Hematopoietic multipotent progenitor cell treated with erythropoietin and hydrocortisone succinate and interleukin-3 and kit ligand, for 15 days (in vitro differentiated cells): ENCODE measurements at regions not wholly inside any gene's neighbourhood (a gene's known extent, or its start where the extent isn't known, plus 50 kb on each side); places are given as distances from the start of the nearest gene placed in this dataset.

Source experiments
- DNase-seq: peaks from one replicate; pipeline ENCODE4 v3.0.0-alpha.2; 2015; ENCODE audit warnings: low spot score

DNA sequence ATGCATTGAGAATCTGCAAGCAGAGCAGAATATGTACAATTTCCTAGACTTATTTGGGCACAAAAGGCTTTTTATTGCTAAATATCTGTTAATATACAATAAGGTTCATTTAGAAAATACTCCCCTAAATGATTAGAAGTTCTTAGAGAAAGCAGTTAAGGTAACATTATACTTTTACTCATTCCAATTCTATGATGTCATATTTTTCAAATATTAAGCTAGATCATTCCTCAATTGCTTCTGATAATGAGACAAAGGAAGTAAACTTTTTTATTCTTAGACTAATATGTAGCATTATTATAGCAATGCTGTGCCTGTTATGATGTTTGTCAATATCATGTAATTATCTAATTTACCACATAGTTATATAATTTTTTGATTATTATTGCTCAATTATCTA, 447.0 kb downstream of the SLC16A7 start:
- no peak for DNase-seq

- DNase-seq = no peak
Measured at GRCh38 chr12:60043236-60043635, 447.4 kb downstream of the SLC16A7 start.

- no peak for DNase-seq
Measured at GRCh38 chr12:60052483-60052882, 456.7 kb downstream of the SLC16A7 start.

DNA sequence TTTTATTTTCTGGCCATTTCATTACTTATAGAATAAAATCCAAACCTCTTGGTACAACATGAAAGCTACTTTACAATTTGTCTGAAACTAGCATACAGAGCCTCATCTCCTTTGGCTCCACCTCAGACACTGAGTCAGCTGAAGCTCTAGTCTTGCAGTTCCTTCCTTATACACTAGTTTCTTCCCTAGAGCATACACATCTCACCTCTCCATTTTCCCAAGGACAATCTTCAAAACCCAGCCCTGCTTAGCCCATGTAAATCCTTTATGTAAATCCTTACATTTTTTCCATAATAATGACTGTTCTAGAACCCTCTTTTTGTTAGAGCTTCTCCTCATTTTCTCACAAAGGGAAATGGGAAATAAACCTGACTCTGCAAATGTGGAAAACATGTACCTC, 463.4 kb downstream of the SLC16A7 start:
- DNase-seq = no peak

DNA sequence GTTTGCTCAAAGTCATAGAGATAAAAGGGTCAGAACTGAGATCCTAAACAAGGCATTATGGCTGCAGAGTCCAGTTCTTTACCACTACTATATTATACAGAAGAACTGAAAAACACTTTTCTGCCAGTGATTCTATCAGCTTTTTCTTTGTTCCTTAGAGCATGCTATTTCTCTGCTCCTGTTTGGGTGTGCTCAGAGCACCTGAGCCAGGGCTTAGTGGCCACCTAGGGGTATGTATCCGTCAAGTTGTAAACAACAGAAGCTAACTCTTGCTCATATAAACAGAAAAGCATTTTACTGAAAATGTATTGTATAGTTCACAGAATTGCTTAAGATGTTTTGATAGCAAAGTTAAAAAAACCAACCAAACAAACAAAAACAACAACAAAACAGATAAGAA, 470.8 kb downstream of the SLC16A7 start:
- DNase-seq = no peak

- DNase-seq = no peak
Measured at GRCh38 chr12:60070552-60070951, 474.7 kb downstream of the SLC16A7 start.

DNA sequence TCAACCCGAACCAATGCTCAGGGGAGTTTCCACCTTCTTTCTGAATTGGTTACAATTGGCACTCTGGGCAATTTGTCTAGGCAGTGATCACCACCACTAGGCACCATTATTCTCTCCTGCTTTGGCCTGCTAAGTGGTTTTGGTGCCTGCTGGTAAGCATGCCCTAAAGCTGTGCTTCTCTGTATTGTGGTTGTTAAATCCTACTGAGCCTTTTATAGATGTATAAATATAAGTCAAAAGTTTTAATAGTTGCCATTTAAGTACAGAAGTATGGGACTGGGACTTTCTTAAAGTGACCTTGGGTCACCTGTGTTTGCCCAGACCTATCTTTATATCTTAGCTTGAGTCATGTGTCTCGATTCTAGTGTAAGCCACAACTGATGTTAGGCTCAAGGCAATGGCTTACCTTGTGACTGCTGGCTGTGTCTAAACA, 475.9 kb downstream of the SLC16A7 start:
- no peak for DNase-seq

- DNase-seq = no peak
Measured at GRCh38 chr12:60072911-60073310, 477.1 kb downstream of the SLC16A7 start.

DNA sequence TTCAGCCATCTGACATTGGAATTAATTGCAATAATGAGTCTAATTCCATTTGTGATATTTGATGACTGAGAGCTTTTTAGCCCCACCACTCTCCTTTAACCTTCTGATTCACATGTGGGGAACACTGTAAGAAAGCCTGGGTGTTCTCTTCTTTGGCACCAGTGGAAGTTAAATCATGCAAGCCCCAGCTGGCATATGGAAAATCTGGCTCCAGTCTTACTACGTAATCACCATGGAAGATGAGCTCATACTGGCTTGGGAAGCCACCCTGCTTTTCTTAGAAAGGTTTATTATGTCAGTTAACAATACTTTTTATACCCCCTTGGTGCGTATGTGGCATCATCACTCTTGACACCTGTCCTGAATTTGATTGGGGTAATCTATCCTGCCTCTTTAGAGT, 479.3 kb downstream of the SLC16A7 start:
- no peak for DNase-seq

DNA sequence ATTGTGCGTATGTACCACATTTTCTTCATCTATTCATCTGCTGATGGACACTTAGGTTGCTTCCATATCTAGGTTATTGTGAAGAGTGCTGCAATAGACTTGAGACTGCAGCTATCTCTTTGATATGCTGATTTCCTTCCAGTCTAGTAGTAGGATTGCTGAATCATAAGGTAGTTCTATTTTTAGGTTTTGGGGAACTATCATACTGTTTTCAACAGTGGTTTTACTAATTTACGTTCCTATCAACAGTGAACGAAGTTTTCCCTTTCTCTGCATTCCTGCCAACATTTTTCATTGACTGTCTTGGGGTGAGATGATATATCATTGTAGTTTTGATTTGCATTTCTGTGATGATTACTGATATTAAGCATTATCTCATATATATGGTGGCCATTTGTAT, 482.2 kb downstream of the SLC16A7 start:
- DNase-seq = no peak

DNA sequence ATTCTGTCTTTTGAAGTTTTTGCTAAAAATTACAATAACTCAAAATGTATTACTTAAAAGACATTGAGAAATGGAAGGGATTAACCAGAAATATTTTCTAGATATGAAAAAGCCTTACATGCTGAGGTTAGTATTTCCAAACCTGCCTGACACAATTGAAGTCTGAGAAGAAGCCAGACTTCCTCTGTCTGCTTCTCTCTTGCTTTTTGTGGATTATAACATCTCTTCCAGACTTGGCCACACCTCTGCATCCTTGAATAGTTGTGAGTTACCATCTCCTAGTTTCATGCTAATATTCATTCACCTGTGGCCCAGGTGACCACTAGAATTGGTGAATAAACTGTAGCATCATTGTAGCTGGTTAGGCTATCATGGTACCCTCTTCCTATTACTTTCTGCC, 497.6 kb downstream of the SLC16A7 start:
- DNase-seq = no peak

GRCh38 chr12:60094436-60094835, 498.6 kb downstream of the SLC16A7 start:
- DNase-seq = no peak

GRCh38 chr12:60096727-60097126, 500.9 kb downstream of the SLC16A7 start:
- DNase-seq = no peak

DNA sequence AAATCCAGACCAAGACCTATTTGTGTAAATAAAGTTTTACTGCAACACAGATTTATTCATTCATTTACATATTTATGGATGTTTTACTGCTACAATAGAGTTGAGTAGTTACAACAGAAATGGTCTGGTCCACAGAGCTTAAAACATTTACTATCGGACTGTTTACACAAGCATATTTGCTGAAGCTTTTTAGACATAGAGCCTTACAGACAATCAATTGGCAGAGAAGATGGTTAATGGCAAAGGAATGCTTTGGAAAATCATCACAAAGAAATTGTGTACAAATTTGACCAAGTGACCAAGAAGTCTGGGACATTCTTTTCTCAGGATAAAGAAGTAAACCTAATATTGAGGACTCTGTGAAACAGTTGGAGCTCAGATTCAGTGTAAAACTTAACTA, 504.3 kb downstream of the SLC16A7 start:
- DNase-seq = no peak

DNA sequence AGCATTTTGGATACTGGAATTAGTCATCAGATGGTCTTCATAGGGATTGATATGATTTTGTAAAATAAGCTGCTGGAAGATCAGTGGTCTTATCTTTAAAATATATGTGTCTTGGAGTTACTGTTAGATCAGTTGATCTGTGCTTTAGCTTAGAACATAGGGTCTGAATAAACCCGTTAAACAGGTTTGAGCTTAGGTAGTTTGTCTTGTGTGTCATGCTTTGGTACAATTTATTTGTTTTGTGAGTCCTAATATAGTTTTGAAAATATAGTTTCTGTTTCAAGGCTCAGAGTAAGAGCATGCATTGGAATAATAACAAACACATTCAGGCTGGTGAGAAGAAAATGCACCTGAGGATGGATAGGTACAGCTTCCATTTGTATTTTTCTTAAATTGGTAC, 505.0 kb downstream of the SLC16A7 start:
- no peak for DNase-seq

DNA sequence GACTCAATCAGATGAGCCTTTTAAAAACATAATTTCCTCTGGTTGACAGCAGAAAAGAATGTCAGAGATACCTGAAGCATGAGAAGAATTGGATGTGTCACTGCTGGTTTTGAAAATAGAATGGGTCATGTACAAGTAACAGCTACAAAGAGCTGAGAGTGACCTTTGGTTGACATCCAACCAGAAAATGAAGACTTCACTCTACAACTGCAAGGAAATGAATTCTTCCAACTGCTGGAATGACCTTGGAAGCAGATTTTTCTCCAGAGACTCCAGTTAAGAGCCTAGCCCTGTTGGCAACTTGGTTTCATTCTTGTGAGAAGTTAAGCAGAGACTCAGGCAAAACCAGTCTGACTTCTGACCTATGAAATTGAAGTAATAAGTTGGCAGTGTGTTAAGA, 505.9 kb downstream of the SLC16A7 start:
- DNase-seq = no peak

DNA sequence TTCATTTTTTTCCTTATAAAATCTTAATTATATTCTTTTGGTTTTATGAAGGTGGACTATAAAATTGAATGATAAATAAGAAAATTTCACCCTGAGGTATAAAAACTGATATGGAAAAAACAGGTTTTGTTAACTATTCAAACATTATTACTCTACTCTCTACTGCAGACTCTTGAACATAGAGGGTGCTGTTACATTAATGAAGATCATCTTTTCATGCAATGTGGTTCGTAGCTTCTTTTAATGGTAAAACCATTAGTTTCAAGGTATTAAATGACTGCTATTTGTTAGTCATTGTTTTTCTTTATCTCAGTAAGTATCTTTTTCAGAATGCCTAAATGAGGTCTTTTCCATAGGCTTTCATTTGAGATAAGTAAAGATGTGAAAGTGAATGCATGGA, 510.4 kb downstream of the SLC16A7 start:
- peak; percentile 13 for DNase-seq

GRCh38 chr12:60107992-60108391, 512.2 kb downstream of the SLC16A7 start:
- DNase-seq = no peak

GRCh38 chr12:60112063-60112462, 516.2 kb downstream of the SLC16A7 start:
- no peak for DNase-seq

- no peak for DNase-seq
Measured at GRCh38 chr12:60112763-60113162, 516.9 kb downstream of the SLC16A7 start.

DNA sequence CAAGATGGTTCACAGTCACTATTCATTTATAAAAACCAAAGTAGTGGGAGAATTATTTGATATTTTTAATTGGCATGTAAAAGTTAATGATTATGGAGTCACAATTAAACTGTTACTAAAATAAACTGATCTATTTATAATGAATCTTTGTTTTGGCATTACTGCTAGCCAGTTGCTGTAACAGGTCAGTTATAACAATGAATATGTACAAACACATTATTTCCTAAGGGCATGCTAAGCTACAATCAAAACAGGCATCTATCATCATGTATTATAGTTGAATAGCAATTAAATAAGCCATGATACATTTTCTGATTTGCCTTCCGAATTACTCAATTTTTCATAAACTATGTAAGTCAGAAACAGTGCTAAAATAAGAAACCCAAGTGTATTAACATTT, 518.3 kb downstream of the SLC16A7 start:
- DNase-seq = no peak

DNA sequence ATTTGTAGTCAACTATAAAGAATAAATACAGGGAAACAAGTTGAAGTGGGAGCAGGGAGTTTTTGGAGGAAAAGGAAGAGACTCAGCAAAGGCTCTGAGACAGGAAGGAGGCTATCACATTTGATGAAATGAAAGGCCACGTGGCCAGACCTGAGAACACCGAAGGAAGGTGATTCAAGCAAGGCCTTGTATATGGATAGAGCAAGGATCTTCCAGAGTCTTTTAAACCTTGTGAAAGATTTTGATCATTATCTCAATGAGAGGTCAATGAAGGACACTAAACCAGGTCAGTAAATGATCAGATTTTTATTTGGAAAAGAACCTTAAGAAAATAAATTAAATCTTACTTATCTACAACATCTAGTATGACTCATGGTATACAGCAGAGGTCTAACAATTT, 523.5 kb downstream of the SLC16A7 start:
- no peak for DNase-seq

- no peak for DNase-seq
Measured at GRCh38 chr12:60120199-60120598, 524.4 kb downstream of the SLC16A7 start.

GRCh38 chr12:60123557-60123956, 527.7 kb downstream of the SLC16A7 start:
- DNase-seq = no peak

DNA sequence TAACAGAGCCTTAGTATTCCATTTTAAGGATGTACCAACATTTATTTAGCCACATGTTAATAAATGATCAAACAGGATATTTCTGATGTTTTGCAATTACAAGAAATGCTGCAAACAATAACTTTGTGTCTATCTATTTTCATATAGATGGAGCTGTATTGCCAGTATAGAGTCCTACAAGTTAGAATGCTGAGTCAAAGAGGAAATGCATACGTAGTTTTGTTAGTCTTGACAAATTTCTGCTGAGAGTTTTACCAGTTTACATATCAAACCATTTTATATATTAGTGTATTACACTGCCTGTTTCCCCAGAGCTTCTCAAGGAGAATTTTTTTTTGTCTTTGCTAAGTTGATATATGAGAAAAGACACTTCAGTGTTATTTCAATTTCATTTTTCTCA, 541.7 kb downstream of the SLC16A7 start:
- DNase-seq = no peak
